ENCODE measurements at regions not wholly inside any gene's neighbourhood (a gene's known extent, or its start where the extent isn't known, plus 50 kb on each side); places are given as distances from the start of the nearest gene placed in this dataset.

GRCh38 chr13:31890946-31891345 lies 140.6 kb upstream of the FRY start:
- H3K36me3 ChIP-seq (replicated peaks in 1 of 2) = no peaks in the 10 kb centered on the region
- no peaks in the 10 kb centered on the region for H3K9me3 ChIP-seq (replicated peaks in 1 of 3)
- no peak overlapping the region for H3K4me3 ChIP-seq
- 74 to 82% (median 77%) methylated on average over 5 of the region's 5 CpGs for WGBS, 4 donors
- intact Hi-C loops (cut with DNase I) = no loop called here
- no peak overlapping the region for H3K27ac ChIP-seq
- no peak for DNase-seq
- TF ChIP-seq CTCF (IDR thresholded peaks at IDR 0.05) = no peak
- TF ChIP-seq POLR2A (IDR thresholded peaks at IDR 0.05) = no peak
- no peaks in the 10 kb centered on the region for H3K27me3 ChIP-seq
- H3K4me1 ChIP-seq (replicated peaks in 1 of 2) = peaks cover 0 to 8% of the 10 kb centered on the region in 2 donors

GRCh38 chr13:31891472-31891871 lies 140.1 kb upstream of the FRY start:
- H3K36me3 ChIP-seq (replicated peaks in 1 of 2) = no peaks in the 10 kb centered on the region
- intact Hi-C loops (cut with DNase I) = no loop called here
- no peak for TF ChIP-seq CTCF (IDR thresholded peaks at IDR 0.05)
- no peak for TF ChIP-seq POLR2A (IDR thresholded peaks at IDR 0.05)
- no peak overlapping the region for H3K27ac ChIP-seq
- 63 to 85% (median 80%) methylated on average over 2 of the region's 2 CpGs for WGBS, 4 donors
- no peak for DNase-seq
- no peaks in the 10 kb centered on the region for H3K27me3 ChIP-seq
- no peaks in the 10 kb centered on the region for H3K9me3 ChIP-seq (replicated peaks in 1 of 3)
- H3K4me3 ChIP-seq = no peak overlapping the region
- H3K4me1 ChIP-seq (replicated peaks in 1 of 2) = peaks cover 0 to 3% of the 10 kb centered on the region in 2 donors

- H3K4me3 ChIP-seq = no peak overlapping the region
- TF ChIP-seq CTCF (IDR thresholded peaks at IDR 0.05) = no peak
- TF ChIP-seq POLR2A (IDR thresholded peaks at IDR 0.05) = no peak
- 41 to 55% (median 47%) methylated on average over 1 of the region's 1 CpG for WGBS, 4 donors
- intact Hi-C loops (cut with DNase I) = no loop called here
- no peaks in the 10 kb centered on the region for H3K36me3 ChIP-seq (replicated peaks in 1 of 2)
- no peaks in the 10 kb centered on the region for H3K9me3 ChIP-seq (replicated peaks in 1 of 3)
- no peaks in the 10 kb centered on the region for H3K4me1 ChIP-seq (replicated peaks in 1 of 2)
- H3K27me3 ChIP-seq = no peaks in the 10 kb centered on the region
- no peak overlapping the region for H3K27ac ChIP-seq
- no peak for DNase-seq
These were observed 136.6 kb upstream of the FRY start for GRCh38 chr13:31894931-31895330.

- intact Hi-C loops (cut with DNase I) = no loop called here
- no peak overlapping the region for H3K27ac ChIP-seq
- DNase-seq = no peak
- H3K36me3 ChIP-seq (replicated peaks in 1 of 2) = no peaks in the 10 kb centered on the region
- TF ChIP-seq POLR2A (IDR thresholded peaks at IDR 0.05) = no peak
- no peak for TF ChIP-seq CTCF (IDR thresholded peaks at IDR 0.05)
- no peaks in the 10 kb centered on the region for H3K27me3 ChIP-seq
- H3K4me1 ChIP-seq (replicated peaks in 1 of 2) = no peaks in the 10 kb centered on the region
- no peaks in the 10 kb centered on the region for H3K9me3 ChIP-seq (replicated peaks in 1 of 3)
- 78 to 92% (median 82%) methylated on average over 3 of the region's 3 CpGs for WGBS, 4 donors
- H3K4me3 ChIP-seq = no peak overlapping the region
These were observed 135.9 kb upstream of the FRY start for GRCh38 chr13:31895691-31896090.
